Astrocyte of the spinal cord (primary cell): ENCODE measurements at regions not wholly inside any gene's neighbourhood (a gene's known extent, or its start where the extent isn't known, plus 50 kb on each side); places are given as distances from the start of the nearest gene placed in this dataset.

Source experiments
- DNase-seq: peaks from one replicate; pipeline ENCODE4 v3.0.0; 2011; ENCODE audit warnings: low read depth, low spot score
- H3K4me3 ChIP-seq: 2 replicates; pipeline ENCODE4 v1.5.1; 2011; ENCODE audit warnings: low read depth, mild to moderate bottlenecking, low read length, moderate library complexity
- CTCF ChIP-seq: IDR thresholded peaks from 2 replicates; pipeline ENCODE4 v1.5.1; 2012; ENCODE audit warnings: low read depth, mild to moderate bottlenecking, low read length, inconsistent platforms
- in situ Hi-C: cut with HindIII; loops from 2 replicates; pipeline ENCODE4 v1.10.0; 2017; ENCODE audit warnings: low sequenced_read_pairs

GRCh38 chrX:17990532-17990931, 129.4 kb upstream of the RAI2 start:
- no peak overlapping the region for H3K4me3 ChIP-seq
- no peak for TF ChIP-seq CTCF
- DNase-seq, result no peak
- in situ Hi-C loops, result no loop called here

GRCh38 chrX:17987783-17988182, 126.7 kb upstream of the RAI2 start:
- H3K4me3 ChIP-seq, result no peak overlapping the region
- TF ChIP-seq CTCF, result no peak
- in situ Hi-C loops, result no loop called here
- no peak for DNase-seq

- in situ Hi-C loops, result no loop called here
- no peak for TF ChIP-seq CTCF
- DNase-seq, result no peak
- H3K4me3 ChIP-seq, result no peak overlapping the region
These were observed 125.9 kb upstream of the RAI2 start for GRCh38 chrX:17986977-17987376.

GRCh38 chrX:17986440-17986839, 125.3 kb upstream of the RAI2 start:
- no peak overlapping the region for H3K4me3 ChIP-seq
- no peak for DNase-seq
- in situ Hi-C loops, result no loop called here
- no peak for TF ChIP-seq CTCF

GRCh38 chrX:17984415-17984814, 123.3 kb upstream of the RAI2 start:
- no peak for DNase-seq
- in situ Hi-C loops, result no loop called here
- H3K4me3 ChIP-seq, result no peak overlapping the region
- no peak for TF ChIP-seq CTCF

GRCh38 chrX:17983389-17983788, 122.3 kb upstream of the RAI2 start:
- no peak for DNase-seq
- in situ Hi-C loops, result no loop called here
- H3K4me3 ChIP-seq, result no peak overlapping the region
- TF ChIP-seq CTCF, result no peak

GRCh38 chrX:17977696-17978095, 116.6 kb upstream of the RAI2 start:
- TF ChIP-seq CTCF, result no peak
- no peak for DNase-seq
- in situ Hi-C loops, result no loop called here
- no peak overlapping the region for H3K4me3 ChIP-seq
